NB4 (cell line): ENCODE measurements at regions not wholly inside any gene's neighbourhood (a gene's known extent, or its start where the extent isn't known, plus 50 kb on each side); places are given as distances from the start of the nearest gene placed in this dataset.

Experiments used
- DNase-seq: peaks from one replicate; pipeline ENCODE4 v3.0.0; 2010; ENCODE audit warnings: low read depth
- H3K4me3 ChIP-seq: one replicate; pipeline ENCODE4 v1.5.1; 2011; ENCODE audit warnings: mild to moderate bottlenecking, low read depth, low read length, moderate library complexity
- CTCF ChIP-seq: IDR thresholded peaks from one replicate; pipeline ENCODE4 v1.5.1; 2012; ENCODE audit warnings: low read depth, low read length
- MAX ChIP-seq: IDR thresholded peaks from 2 replicates; pipeline ENCODE4 v1.6.1; 2011; ENCODE audit warnings: low read depth, low read length
- MYC ChIP-seq: IDR thresholded peaks from 2 replicates; pipeline ENCODE4 v1.6.1; 2011; ENCODE audit warnings: low read depth, low read length
- POLR2A ChIP-seq: IDR thresholded peaks from 2 replicates; pipeline ENCODE4 v1.6.1; 2011; ENCODE audit warnings: mild to moderate bottlenecking; ENCODE audit not compliant: insufficient read length; ENCODE audit errors: extremely low read depth

GRCh38 chr7:20561466-20561865 is 54.0 kb upstream of the ABCB5 start:
- TF ChIP-seq MAX: no peak
- no peak for DNase-seq

GRCh38 chr7:20561908-20562307 is 53.6 kb upstream of the ABCB5 start:
- H3K4me3 ChIP-seq: no peak overlapping the region
- DNase-seq: no peak
- TF ChIP-seq MYC: no peak

More at GRCh38 chr7:20561466-20561865, 54.0 kb upstream of the ABCB5 start:
- H3K4me3 ChIP-seq: no peak overlapping the region

GRCh38 chr7:20562461-20562860 is 53.0 kb upstream of the ABCB5 start:
- no peak overlapping the region for H3K4me3 ChIP-seq

More at GRCh38 chr7:20562461-20562860, 53.0 kb upstream of the ABCB5 start:
- no peak for TF ChIP-seq POLR2A
- TF ChIP-seq CTCF: no peak
- TF ChIP-seq MYC: no peak
- TF ChIP-seq MAX: no peak
- DNase-seq: no peak
